ENCODE measurements at regions not wholly inside any gene's neighbourhood (a gene's known extent, or its start where the extent isn't known, plus 50 kb on each side); places are given as distances from the start of the nearest gene placed in this dataset.
A peak's percentile ranks its signal among the peaks of the same experiment; 100 is the strongest.
"Not testable (repeated sequence)": the region's sequence is repeated elsewhere in the genome, so short reads cannot be mapped to it uniquely, and the experiment has no call there.

DNA sequence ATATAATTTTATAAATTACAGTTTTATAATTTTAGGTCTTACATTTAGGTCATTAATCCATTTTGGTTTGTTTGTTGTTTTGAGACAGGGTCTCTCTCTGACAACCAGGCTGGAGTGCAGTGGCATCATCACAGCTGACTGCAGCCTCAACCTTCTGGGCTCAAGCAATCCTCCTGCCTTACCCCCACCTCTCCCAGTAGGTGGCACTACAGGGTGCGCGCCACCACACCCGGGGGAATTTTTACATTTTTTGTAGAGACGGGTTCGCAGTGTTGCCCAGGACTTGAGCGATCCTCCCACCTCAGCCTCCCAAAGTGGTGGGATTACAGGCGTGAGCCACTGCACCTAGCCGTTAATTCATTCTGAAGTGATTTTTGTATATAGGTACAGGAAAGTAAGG, 187.0 kb upstream of the ZNF658 start:
- H3K4me1 ChIP-seq; H3K27me3 ChIP-seq (ENCODE audit: insufficient read depth in 3 of 3, low read length in 2 of 3); H3K4me3 ChIP-seq; H3K27ac ChIP-seq; DNase-seq; ATAC-seq; H3K36me3 ChIP-seq (ENCODE audit: insufficient read depth in 1 of 2, low read depth in 1 of 2); H3K9me3 ChIP-seq; intact Hi-C loops (cut with DNase I): not testable (repeated sequence)
- no CpG with 5 or more reads among the region's 8 CpGs for WGBS, 3 donors

DNA sequence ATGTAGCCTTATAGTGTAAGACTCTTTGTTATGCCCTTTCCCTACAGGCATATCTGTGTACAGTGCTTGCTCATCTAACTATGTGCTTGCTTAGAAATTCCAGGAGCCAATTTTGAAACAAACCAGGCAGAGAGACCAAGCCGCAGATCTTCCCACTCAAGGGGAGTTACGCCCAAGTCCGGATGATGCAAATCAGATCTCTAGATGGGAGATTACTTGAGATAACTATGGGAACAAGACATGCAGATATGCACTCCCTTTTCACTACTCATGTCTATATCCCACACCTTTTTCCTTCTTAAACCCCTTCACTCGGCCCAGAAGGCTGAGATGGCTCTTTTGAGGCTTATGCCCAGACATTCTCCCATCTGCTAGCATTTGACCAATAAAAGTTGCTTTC, 179.7 kb upstream of the ZNF658 start:
- WGBS, 3 donors, result no CpG with 5 or more reads among the region's 4 CpGs
- H3K9me3 ChIP-seq; H3K27ac ChIP-seq; H3K4me3 ChIP-seq; intact Hi-C loops (cut with DNase I); DNase-seq; H3K27me3 ChIP-seq (ENCODE audit: insufficient read depth in 3 of 3, low read length in 2 of 3); ATAC-seq; H3K4me1 ChIP-seq; H3K36me3 ChIP-seq (ENCODE audit: insufficient read depth in 1 of 2, low read depth in 1 of 2): not testable (repeated sequence)

DNA sequence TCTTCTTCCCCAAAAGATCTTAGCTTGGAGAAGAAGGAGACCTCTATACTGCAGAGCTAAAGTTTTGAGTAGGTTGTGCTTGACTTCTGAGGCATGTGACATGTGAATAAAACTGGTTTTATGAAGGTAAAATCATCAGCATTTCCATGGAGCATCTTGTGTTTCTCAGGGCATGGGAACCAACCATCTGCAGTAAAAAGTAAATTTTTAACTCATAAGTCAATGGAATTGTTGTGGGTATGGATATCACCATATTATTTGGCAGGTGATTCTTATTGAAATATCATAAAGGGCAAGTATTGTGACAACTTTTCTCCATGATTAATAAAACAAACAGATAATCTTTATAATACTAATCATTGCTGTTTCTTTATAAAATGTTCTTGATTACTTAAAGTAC, 173.0 kb upstream of the ZNF658 start:
- intact Hi-C loops (cut with DNase I), result not testable (repeated sequence)

DNA sequence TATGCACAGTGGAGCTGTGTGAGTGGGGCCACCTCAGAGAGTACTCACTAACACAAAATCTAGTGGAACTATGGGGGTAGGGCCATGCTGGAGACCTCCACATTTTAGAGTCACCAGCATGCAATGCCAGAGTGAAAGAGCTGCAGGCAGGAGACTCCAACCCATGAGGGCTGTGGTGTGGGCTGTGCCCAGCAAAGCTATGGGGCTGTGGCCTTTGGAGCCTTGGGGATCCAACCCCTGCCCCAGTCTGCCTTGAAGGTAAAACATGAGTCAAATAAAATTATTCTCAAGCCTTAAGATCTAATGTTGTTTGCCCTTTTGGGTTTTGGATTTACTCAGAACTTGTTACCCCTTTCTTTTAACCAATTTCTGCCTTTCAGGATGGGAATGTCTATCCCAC, 163.8 kb upstream of the ZNF658 start:
- ATAC-seq; H3K9me3 ChIP-seq; H3K4me1 ChIP-seq; H3K27me3 ChIP-seq (ENCODE audit: insufficient read depth in 3 of 3, low read length in 2 of 3); H3K27ac ChIP-seq; H3K4me3 ChIP-seq; intact Hi-C loops (cut with DNase I); H3K36me3 ChIP-seq (ENCODE audit: insufficient read depth in 1 of 2, low read depth in 1 of 2): not testable (repeated sequence)
- DNase-seq, result peak; percentile 1

More for the DNA sequence above, 173.0 kb upstream of the ZNF658 start:
- not testable (repeated sequence) for H3K27me3 ChIP-seq (ENCODE audit: insufficient read depth in 3 of 3, low read length in 2 of 3); ATAC-seq; H3K27ac ChIP-seq; H3K4me3 ChIP-seq; DNase-seq; H3K9me3 ChIP-seq; H3K36me3 ChIP-seq (ENCODE audit: insufficient read depth in 1 of 2, low read depth in 1 of 2); H3K4me1 ChIP-seq

DNA sequence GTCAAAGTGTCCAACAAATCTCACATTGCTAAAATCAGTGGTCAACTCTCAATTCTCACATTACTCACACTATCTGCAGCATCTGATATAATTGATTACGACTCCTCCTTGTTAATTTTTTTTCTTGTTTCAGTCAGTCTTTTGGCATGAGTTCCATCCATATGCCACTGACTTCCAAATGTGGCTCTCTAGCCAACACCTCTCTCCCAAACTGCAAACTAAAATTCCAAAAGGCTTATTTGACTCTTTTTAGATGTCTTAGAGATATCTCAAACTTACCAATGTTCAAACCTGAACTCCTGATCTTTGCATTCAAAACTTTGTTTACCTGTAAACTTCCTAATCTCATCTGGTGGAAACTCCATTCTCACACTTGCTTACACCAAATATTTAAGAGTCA, 162.1 kb upstream of the ZNF658 start:
- H3K36me3 ChIP-seq (ENCODE audit: insufficient read depth in 1 of 2, low read depth in 1 of 2); DNase-seq; H3K27ac ChIP-seq; H3K4me1 ChIP-seq; H3K27me3 ChIP-seq (ENCODE audit: insufficient read depth in 3 of 3, low read length in 2 of 3); H3K9me3 ChIP-seq; ATAC-seq; intact Hi-C loops (cut with DNase I); H3K4me3 ChIP-seq: not testable (repeated sequence)
- WGBS, 3 donors, result 77 to 93% (median 88%) methylated on average over 1 of the region's 1 CpG

DNA sequence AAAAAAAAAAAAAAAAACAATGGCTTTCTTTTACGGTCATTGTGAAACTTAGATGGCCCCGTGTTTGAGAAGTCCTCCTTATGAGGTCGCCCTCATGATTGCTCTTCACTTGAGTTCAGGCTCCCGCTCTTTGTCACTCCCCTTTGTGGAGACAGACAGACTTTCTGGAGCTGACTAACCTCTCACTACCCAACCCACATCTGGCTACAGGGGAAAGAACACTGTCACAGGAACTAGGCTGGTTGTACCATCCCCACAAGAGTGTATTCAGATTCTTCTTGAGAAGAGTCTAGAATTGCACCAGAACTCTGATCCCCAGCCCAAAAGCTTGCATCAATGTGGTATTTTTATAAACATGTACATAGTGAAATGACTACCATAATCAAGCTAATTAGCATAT, 160.4 kb upstream of the ZNF658 start:
- H3K4me3 ChIP-seq; DNase-seq; H3K9me3 ChIP-seq; H3K27me3 ChIP-seq (ENCODE audit: insufficient read depth in 3 of 3, low read length in 2 of 3); ATAC-seq; H3K36me3 ChIP-seq (ENCODE audit: insufficient read depth in 1 of 2, low read depth in 1 of 2); intact Hi-C loops (cut with DNase I); H3K27ac ChIP-seq; H3K4me1 ChIP-seq: not testable (repeated sequence)
- 100% methylated on average over 1 of the region's 4 CpGs; no CpG with 5 or more reads in 2 of the 3 donors for WGBS, 3 donors

DNA sequence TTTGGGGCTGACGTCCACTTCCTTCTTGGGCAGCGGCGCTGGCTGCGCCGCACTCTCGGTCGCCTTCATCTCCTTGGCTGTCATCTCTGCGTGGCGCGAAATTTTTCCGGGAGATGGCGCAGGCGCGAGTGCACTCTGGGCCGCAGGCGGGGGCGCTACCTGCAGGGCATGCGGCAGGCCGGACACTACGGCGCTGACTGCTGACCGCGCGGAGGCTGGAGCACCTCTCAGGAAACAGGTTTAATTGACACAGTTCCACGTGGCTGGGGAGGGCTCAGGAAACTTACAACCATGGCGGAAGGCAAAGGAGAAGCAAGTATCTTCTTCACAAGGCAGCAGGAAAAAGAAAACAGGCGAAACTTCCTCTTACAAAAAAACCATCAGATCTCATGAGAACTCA, 154.7 kb upstream of the ZNF658 start:
- DNase-seq; intact Hi-C loops (cut with DNase I); H3K4me3 ChIP-seq; H3K27me3 ChIP-seq (ENCODE audit: insufficient read depth in 3 of 3, low read length in 2 of 3); H3K9me3 ChIP-seq; ATAC-seq; H3K4me1 ChIP-seq; H3K27ac ChIP-seq; H3K36me3 ChIP-seq (ENCODE audit: insufficient read depth in 1 of 2, low read depth in 1 of 2): not testable (repeated sequence)
- 88 to 92% (median 90%) methylated on average over 12 to 13 of the region's 27 CpGs for WGBS, 3 donors

DNA sequence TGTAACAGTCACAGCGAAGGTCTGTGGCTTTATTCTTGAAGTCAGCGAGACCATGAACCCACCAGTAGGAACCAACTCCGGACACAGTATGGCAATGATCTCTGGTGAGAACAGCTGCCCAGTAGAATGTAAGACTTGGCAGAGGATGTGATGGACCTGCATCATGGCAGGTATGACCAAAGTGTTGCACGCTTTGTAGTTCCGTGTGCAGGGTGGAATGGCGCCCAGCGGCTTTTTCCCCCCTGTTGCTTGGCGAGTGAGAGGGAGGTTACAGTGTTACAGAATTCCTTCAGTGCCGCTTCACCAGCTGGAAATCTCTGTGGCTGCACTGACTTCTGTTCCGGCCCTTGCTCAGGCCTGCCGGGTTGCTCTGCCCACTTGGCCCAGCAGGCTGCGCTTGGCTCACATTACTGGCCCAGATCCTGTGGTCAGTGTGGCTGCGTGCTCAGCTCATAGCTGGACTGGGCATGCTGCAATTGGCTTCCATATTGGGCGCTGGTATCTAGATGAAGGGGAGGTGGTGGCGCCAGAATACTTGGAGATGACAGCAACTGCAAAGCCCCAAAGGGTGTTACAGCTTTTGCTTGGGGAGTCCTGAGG, 148.1 kb upstream of the ZNF658 start:
- H3K4me3 ChIP-seq; H3K4me1 ChIP-seq; H3K27ac ChIP-seq; H3K9me3 ChIP-seq; ATAC-seq; H3K36me3 ChIP-seq (ENCODE audit: insufficient read depth in 1 of 2, low read depth in 1 of 2); intact Hi-C loops (cut with DNase I); H3K27me3 ChIP-seq (ENCODE audit: insufficient read depth in 3 of 3, low read length in 2 of 3): not testable (repeated sequence)
- DNase-seq, result peak in 1 of 2 donors; percentile 36
- 91 to 93% (median 92%) methylated on average over 6 to 10 of the region's 15 CpGs for WGBS, 3 donors

DNA sequence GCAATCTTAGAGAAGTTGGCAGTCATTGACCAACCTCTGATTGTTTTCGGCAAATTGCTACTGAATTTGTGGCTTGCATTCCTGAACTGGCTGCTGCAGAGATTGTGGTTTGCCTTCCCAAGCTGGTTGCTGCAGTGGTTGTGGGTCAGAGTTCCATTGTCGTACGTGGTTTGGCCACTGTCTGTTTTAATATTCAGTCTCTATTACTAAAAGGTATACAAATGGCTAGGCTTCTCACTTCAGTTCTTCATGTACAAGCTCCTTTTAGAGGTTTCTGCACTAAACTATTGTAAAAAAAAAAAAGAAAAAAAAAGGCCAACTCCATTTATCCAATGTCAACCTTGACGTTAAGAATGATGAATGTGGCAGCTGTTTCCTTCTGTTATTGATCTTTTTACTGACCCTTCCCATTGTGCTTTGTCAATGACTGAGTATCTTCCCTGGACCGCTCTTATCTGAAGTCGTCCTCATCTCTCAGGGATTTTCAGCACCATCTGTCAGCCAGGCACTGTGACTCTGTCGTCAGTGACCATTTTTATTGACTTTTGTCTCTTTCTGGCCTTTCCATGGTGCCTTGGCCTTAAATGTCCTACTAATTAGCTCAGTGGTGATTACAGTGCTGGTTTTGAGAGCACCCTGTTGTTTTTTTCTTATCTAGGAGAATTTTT, 140.6 kb upstream of the ZNF658 start:
- ATAC-seq; intact Hi-C loops (cut with DNase I); H3K4me3 ChIP-seq; H3K36me3 ChIP-seq (ENCODE audit: insufficient read depth in 1 of 2, low read depth in 1 of 2); H3K4me1 ChIP-seq; H3K9me3 ChIP-seq; DNase-seq; H3K27ac ChIP-seq; H3K27me3 ChIP-seq (ENCODE audit: insufficient read depth in 3 of 3, low read length in 2 of 3): not testable (repeated sequence)
- WGBS, 3 donors, result 47 to 50% (median 48%) methylated on average over 2 to 3 of the region's 7 CpGs

DNA sequence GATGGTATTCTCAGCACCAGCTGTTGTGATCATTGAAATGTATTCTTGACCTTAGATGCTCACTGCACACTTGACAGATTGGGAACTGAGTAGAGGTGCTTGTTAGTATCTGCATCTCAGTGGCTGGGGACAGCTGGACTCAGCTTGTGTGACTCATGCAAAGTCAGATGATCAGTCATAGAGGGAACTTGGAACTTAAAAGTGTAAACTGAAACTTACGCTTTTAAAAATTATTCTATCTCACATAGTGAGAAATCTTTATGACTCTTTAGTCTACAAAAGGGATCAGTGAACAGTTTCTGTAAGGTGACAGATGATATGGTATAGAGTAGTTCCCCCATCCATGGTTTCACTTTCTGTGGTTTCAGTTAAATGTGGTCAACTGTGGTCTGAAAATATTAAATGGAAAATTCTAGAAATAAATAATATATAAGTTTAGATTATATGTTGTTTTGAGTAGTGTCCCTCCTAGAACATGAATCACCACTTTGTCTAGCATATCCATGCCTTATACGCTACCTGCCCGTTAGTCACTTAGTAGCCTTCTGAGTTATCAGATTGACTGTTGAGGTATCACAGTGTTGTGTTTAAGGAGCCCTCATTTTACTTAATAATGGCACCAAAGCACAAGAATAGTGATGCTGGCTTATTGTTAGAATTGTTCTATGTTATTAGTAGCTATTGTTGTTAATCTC, 135.6 kb upstream of the ZNF658 start:
- H3K4me1 ChIP-seq; H3K4me3 ChIP-seq; H3K27me3 ChIP-seq (ENCODE audit: insufficient read depth in 3 of 3, low read length in 2 of 3); H3K36me3 ChIP-seq (ENCODE audit: insufficient read depth in 1 of 2, low read depth in 1 of 2); H3K9me3 ChIP-seq; DNase-seq; intact Hi-C loops (cut with DNase I); H3K27ac ChIP-seq; ATAC-seq: not testable (repeated sequence)
- no CpG with 5 or more reads among the region's 3 CpGs for WGBS, 3 donors

DNA sequence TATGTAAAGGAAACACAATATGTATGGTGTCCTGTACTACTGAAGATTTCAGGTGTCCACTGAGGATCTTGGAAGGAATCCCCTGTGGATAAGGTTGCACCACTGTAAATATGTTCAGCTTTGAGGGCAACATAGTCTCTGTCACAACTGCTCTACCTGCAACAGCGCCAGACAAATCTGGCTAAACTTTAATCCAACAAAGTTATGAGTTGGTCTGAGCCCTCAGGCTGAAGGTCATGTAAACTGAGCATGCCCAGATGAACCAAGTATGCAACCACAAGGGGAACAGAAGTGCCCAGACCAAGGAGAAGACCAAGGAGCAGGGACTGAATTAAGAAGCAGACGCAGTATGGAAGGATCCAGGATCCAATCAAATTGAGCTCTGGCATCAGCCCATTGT, 135.0 kb upstream of the ZNF658 start:
- H3K36me3 ChIP-seq (ENCODE audit: insufficient read depth in 1 of 2, low read depth in 1 of 2); H3K9me3 ChIP-seq; intact Hi-C loops (cut with DNase I); H3K4me3 ChIP-seq; H3K27me3 ChIP-seq (ENCODE audit: insufficient read depth in 3 of 3, low read length in 2 of 3); H3K4me1 ChIP-seq; DNase-seq; ATAC-seq; H3K27ac ChIP-seq: not testable (repeated sequence)
- no CpG with 5 or more reads among the region's 2 CpGs for WGBS, 3 donors

All from psoas muscle (tissue), 7 donors.